B cell (primary cell): ENCODE measurements at regions not wholly inside any gene's neighbourhood (a gene's known extent, or its start where the extent isn't known, plus 50 kb on each side); places are given as distances from the start of the nearest gene placed in this dataset.

ENCODE experiments used
- CTCF ChIP-seq: fragments of 200-600 bp; IDR thresholded peaks from one replicate; pipeline ENCODE4 v1.8.0; 2022; ENCODE audit warnings: antibody characterized with exemption, mild to moderate bottlenecking
- EZH2 ChIP-seq: IDR thresholded peaks from 2 replicates; pipeline ENCODE4 v1.6.1; 2012; ENCODE audit warnings: borderline replicate concordance, low read depth, mild to moderate bottlenecking, moderate library complexity, low read length; ENCODE audit not compliant: insufficient read depth, poor library complexity, severe bottlenecking

- TF ChIP-seq CTCF: no peak
- no peak for TF ChIP-seq EZH2
These were observed 313.9 kb upstream of the CCDC54 start for GRCh38 chr3:107063351-107063750.
